CD14-positive monocyte (primary cell): ENCODE measurements at regions not wholly inside any gene's neighbourhood (a gene's known extent, or its start where the extent isn't known, plus 50 kb on each side); places are given as distances from the start of the nearest gene placed in this dataset.

Source experiments
- DNase-seq, 3 donors: peaks; one replicate each; pipeline ENCODE4 v3.0.0-alpha.2; 2011 to 2022
- H2AFZ ChIP-seq: 2 replicates; pipeline ENCODE4 v1.6.0; 2012; ENCODE audit warnings: mild to moderate bottlenecking, low read depth, low read length, inconsistent platforms; ENCODE audit not compliant: insufficient read depth, poor library complexity, severe bottlenecking
- H3K27ac ChIP-seq, 2 donors: 1 replicate in 1 of 2; 2 replicates in 1 of 2; pipeline ENCODE4 v1.5.1; 2012 to 2013; ENCODE audit warnings: low read length in 2 of 2, control low read depth in 1 of 2, inconsistent platforms in 1 of 2, low read depth in 1 of 2, mild to moderate bottlenecking in 1 of 2
- H3K27me3 ChIP-seq, 2 donors: one replicate each; pipeline versions ENCODE4 v1.6.0 to v1.6.1; 2011 to 2013; ENCODE audit warnings: low read length in 2 of 2; ENCODE audit not compliant: control insufficient read depth in 2 of 2, insufficient read depth in 2 of 2
- H3K36me3 ChIP-seq, 2 donors: replicated peaks in 1 of 2; 1 replicate in 1 of 2; 2 replicates in 1 of 2; pipeline versions ENCODE4 v1.5.1 to v1.6.1; 2012 to 2013; ENCODE audit warnings: low read length in 2 of 2, control low read depth in 1 of 2, inconsistent platforms in 1 of 2, mild to moderate bottlenecking in 1 of 2; ENCODE audit not compliant: insufficient read depth in 2 of 2, control insufficient read depth in 1 of 2
- H3K4me1 ChIP-seq, 2 donors: 1 replicate in 1 of 2; 2 replicates in 1 of 2; pipeline versions ENCODE4 v1.5.1 to v1.6.1; 2012 to 2013; ENCODE audit warnings: low read length in 2 of 2, control low read depth in 1 of 2, inconsistent platforms in 1 of 2, mild to moderate bottlenecking in 1 of 2, moderate library complexity in 1 of 2; ENCODE audit not compliant: insufficient read depth in 2 of 2, control insufficient read depth in 1 of 2
- H3K4me2 ChIP-seq: replicated peaks from 2 replicates; pipeline ENCODE3; 2012; ENCODE audit warnings: low read length, moderate library complexity, mild to moderate bottlenecking; ENCODE audit not compliant: poor library complexity, severe bottlenecking; ENCODE audit errors: extremely low read depth
- H3K4me3 ChIP-seq, 3 experiments: fragments of 200-600 bp in 1 of 3; sonication (generic) in 1 of 3; replicated peaks in 1 of 3; 1 replicate in 2 of 3; 2 replicates in 1 of 3; pipeline ENCODE4 v1.5.1; 2011 to 2013; ENCODE audit warnings: low read length in 3 of 3, mild to moderate bottlenecking in 3 of 3, control low read depth in 2 of 3, low read depth in 2 of 3, inconsistent platforms in 1 of 3, moderate library complexity in 1 of 3
- H3K79me2 ChIP-seq: 2 replicates; pipeline ENCODE4 v1.6.0; 2012; ENCODE audit warnings: mild to moderate bottlenecking, control low read depth, inconsistent platforms, low read length, moderate library complexity; ENCODE audit not compliant: insufficient read depth
- H3K9ac ChIP-seq: 2 replicates; pipeline ENCODE4 v1.6.0; 2017; ENCODE audit warnings: low read length, mild to moderate bottlenecking; ENCODE audit not compliant: insufficient read depth, poor library complexity, severe bottlenecking
- H3K9me3 ChIP-seq, 2 donors: replicated peaks in 1 of 2; 1 replicate in 1 of 2; 2 replicates in 1 of 2; pipeline versions ENCODE4 v1.5.1 to v1.6.1; 2012 to 2013; ENCODE audit warnings: low read length in 2 of 2, control low read depth in 1 of 2; ENCODE audit not compliant: control insufficient read depth in 1 of 2, insufficient read depth in 1 of 2
- H4K20me1 ChIP-seq: 2 replicates; pipeline ENCODE4 v1.6.0; 2012; ENCODE audit warnings: mild to moderate bottlenecking, low read length, control low read depth, moderate library complexity; ENCODE audit not compliant: insufficient read depth
- H3K27ac Mint-ChIP-seq, 7 donors: one replicate each; pipeline ENCODE4 v1.8.0; 2020; ENCODE audit warnings: mild to moderate bottlenecking in 7 of 7, mixed read lengths in 7 of 7, moderate library complexity in 6 of 7, inconsistent platforms in 2 of 7
- H3K27me3 Mint-ChIP-seq, 3 donors: one replicate each; pipeline ENCODE4 v1.8.0; 2021 to 2022; ENCODE audit warnings: low read depth in 3 of 3, mild to moderate bottlenecking in 3 of 3, mixed read lengths in 3 of 3, moderate library complexity in 3 of 3, inconsistent platforms in 1 of 3
- H3K36me3 Mint-ChIP-seq, 2 donors: one replicate each; pipeline ENCODE4 v1.8.0; 2020; ENCODE audit warnings: mixed read lengths in 2 of 2, inconsistent platforms in 1 of 2, mild to moderate bottlenecking in 1 of 2
- H3K4me1 Mint-ChIP-seq: one replicate; pipeline ENCODE4 v1.8.0; 2020; ENCODE audit warnings: mild to moderate bottlenecking, mixed read lengths
- H3K4me3 Mint-ChIP-seq, 2 donors: one replicate each; pipeline ENCODE4 v1.8.0; 2020; ENCODE audit warnings: mild to moderate bottlenecking in 2 of 2, mixed read lengths in 2 of 2, moderate library complexity in 1 of 2
- H3K9me3 Mint-ChIP-seq, 7 donors: one replicate each; pipeline ENCODE4 v1.8.0; 2020 to 2022; ENCODE audit warnings: mixed read lengths in 7 of 7, mild to moderate bottlenecking in 6 of 7, moderate library complexity in 6 of 7, inconsistent platforms in 2 of 7
- CTCF ChIP-seq: fragments of 200-600 bp; IDR thresholded peaks from one replicate; pipeline ENCODE4 v1.8.0; 2022; ENCODE audit warnings: antibody characterized with exemption, mild to moderate bottlenecking
- WGBS: methylation state at CpG from one replicate; pipeline ENCODE4 v1.1.5; 2013; ENCODE audit warnings: missing lambda C conversion rate; ENCODE audit not compliant: insufficient coverage; 5-methylcytosine and 5-hydroxymethylcytosine counted together
- intact Hi-C, 2 donors: fragments of 100-400 bp; cut with micrococcal nuclease; formaldehyde crosslinking; loops; one replicate each; pipeline versions ENCODE4 v1.15.0 to v1.15.1; 2023

DNA sequence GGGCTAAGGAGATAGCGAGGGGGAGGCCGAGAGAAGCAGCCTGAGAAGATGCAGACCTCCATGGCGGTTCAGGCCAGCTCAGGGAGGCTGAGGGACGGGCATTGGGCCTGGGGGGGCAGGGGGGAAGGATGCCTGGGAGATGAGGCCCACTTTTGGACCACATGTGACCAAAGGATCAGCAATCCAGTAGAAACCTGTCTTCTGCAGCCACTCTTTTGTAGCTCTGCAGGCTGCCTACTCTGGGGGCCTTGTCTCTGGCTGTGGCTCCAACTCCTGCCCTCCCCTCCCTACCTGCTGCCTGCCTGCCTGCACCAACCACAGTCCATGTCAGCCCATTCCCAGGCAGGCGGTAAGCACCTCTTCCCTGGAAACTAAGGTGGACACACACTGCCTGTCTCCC, 106.8 kb upstream of the MLN start:
- Histone ChIP-seq H3K4me3 (no peak overlapping the region), H3K9me3 (no peaks in the 10 kb centered on the region), H4K20me1 (no peaks in the 10 kb centered on the region), H3K27me3 (no peaks in the 10 kb centered on the region), H3K4me1 (no peaks in the 10 kb centered on the region), H3K36me3 (no peaks in the 10 kb centered on the region), H2AFZ (no peak overlapping the region), H3K9ac (no peak overlapping the region), H3K79me2 (no peaks in the 10 kb centered on the region), H3K4me2 (no peak overlapping the region), H3K27ac (no peak overlapping the region)
- no peaks in the 10 kb centered on the region for H3K36me3 Mint-ChIP-seq
- intact Hi-C loops: no loop called here
- 100% methylated on average over 5 of the region's 5 CpGs for whole genome bisulfite sequencing
- H3K4me3 Mint-ChIP-seq: peak overlapping the region in 1 of 2 donors; percentile 26
- DNase-seq: no peak
- no peaks in the 10 kb centered on the region for H3K9me3 Mint-ChIP-seq
- no peak for TF ChIP-seq CTCF
- peaks cover 11 to 12% (median 12%) of the 10 kb centered on the region in 3 donors for H3K27me3 Mint-ChIP-seq
- H3K4me1 Mint-ChIP-seq: peaks cover 15% of the 10 kb centered on the region
- no peak overlapping the region for H3K27ac Mint-ChIP-seq

DNA sequence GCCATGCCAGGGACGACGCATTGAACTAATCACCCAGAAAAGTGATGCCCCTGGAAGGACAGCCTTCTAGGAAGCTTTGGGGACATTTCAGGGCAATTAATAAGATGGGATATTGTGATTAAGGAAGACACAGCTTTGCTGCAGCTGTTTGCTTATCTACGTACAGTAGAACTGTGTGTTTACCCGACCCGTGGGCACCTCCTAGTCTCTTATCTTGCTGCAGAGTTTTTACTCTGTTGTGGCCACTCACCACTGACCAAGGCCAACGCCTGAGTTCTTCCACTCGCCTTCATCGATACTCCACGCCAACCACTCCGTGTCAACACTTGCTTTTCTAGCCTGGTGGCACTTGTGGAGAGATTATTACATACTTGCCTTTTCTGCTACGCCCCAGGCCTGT, 105.9 kb upstream of the MLN start:
- H3K4me1 Mint-ChIP-seq: peaks cover 18% of the 10 kb centered on the region
- H3K4me1 ChIP-seq: no peaks in the 10 kb centered on the region
- intact Hi-C loops: no loop called here
- no peaks in the 10 kb centered on the region for H4K20me1 ChIP-seq
- H3K27me3 ChIP-seq: no peaks in the 10 kb centered on the region
- WGBS: 92% methylated on average over 11 of the region's 11 CpGs
- H2AFZ ChIP-seq: no peak overlapping the region
- H3K4me2 ChIP-seq: no peak overlapping the region
- H3K4me3 ChIP-seq: no peak overlapping the region
- H3K27ac ChIP-seq: no peak overlapping the region
- no peak overlapping the region for H3K27ac Mint-ChIP-seq
- DNase-seq: no peak
- H3K27me3 Mint-ChIP-seq: peaks cover 13 to 15% (median 14%) of the 10 kb centered on the region in 3 donors
- H3K9ac ChIP-seq: no peak overlapping the region
- no peak for TF ChIP-seq CTCF
- H3K4me3 Mint-ChIP-seq: no peak overlapping the region
- H3K79me2 ChIP-seq: no peaks in the 10 kb centered on the region
- H3K36me3 ChIP-seq: no peaks in the 10 kb centered on the region
- H3K9me3 Mint-ChIP-seq: no peaks in the 10 kb centered on the region
- H3K9me3 ChIP-seq: no peaks in the 10 kb centered on the region
- no peaks in the 10 kb centered on the region for H3K36me3 Mint-ChIP-seq
